ENCODE measurements at regions not wholly inside any gene's neighbourhood (a gene's known extent, or its start where the extent isn't known, plus 50 kb on each side); places are given as distances from the start of the nearest gene placed in this dataset.

GRCh38 chr6:121504227-121504626, 68.8 kb downstream of the GJA1 start:
- TF ChIP-seq CTCF (IDR thresholded peaks at IDR 0.05) = no peak
- no peak for TF ChIP-seq TCF7L2 (IDR thresholded peaks at IDR 0.05; ENCODE audit: low read depth, low read length)
- TF ChIP-seq REST (IDR thresholded peaks at IDR 0.05; ENCODE audit: insufficient read depth in 1 of 2, low read depth in 2 of 2, low read length in 1 of 2) = no peak
- TF ChIP-seq SIN3A (IDR thresholded peaks at IDR 0.05; ENCODE audit: borderline replicate concordance, insufficient read depth, low read depth, low read length) = no peak

All from Panc1 (cell line).